HPDE6-E6E7 (cell line): ENCODE measurements at regions not wholly inside any gene's neighbourhood (a gene's known extent, or its start where the extent isn't known, plus 50 kb on each side); places are given as distances from the start of the nearest gene placed in this dataset.
"Not testable (repeated sequence)": the region's sequence is repeated elsewhere in the genome, so short reads cannot be mapped to it uniquely, and the experiment has no call there.

Experiments
- DNase-seq: peaks from one replicate; pipeline ENCODE4 v3.0.0; 2011; ENCODE audit warnings: missing footprints; ENCODE audit errors: extremely low spot score

- no peak for DNase-seq
These were observed 106.3 kb upstream of the LY86 start for GRCh38 chr6:6482256-6482655.

DNA sequence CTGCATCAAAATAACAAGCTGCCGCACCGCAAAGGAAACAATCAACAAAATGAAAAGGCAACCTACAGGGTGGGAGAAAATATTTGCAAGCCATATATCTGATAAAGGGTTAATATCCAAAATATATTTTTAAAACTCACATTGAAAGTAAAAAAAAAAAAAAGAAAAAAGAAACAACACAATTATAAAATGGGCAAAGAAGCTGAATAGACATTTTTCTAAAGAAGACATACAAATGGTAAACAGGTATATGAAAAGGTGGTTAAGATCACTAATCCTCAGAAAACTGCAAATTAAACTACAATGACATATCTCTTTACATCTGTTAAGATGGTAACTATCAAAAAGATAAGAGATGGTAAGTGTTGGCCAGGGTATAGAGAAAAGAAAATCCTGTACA lies 105.4 kb upstream of the LY86 start:
- DNase-seq: no peak

- DNase-seq: no peak
These were observed 104.8 kb upstream of the LY86 start for GRCh38 chr6:6483733-6484132.

DNA sequence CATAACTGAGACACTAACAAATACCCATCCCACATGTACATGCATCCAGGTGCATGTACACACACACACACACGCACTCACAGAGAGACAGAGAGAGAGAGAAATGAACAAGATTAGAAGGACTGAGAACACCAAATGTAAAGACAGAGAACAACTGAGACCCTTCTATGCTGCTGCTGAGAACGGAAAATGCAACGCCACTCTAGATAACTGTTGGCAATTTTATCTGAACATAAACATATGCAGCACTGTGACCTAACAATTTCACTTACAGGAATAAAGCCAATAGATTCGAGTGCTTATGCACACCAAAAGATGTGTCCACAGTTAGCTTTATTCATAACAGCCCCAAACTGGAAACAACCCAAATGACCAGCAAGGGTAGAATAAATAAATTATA lies 103.8 kb upstream of the LY86 start:
- DNase-seq: no peak

DNA sequence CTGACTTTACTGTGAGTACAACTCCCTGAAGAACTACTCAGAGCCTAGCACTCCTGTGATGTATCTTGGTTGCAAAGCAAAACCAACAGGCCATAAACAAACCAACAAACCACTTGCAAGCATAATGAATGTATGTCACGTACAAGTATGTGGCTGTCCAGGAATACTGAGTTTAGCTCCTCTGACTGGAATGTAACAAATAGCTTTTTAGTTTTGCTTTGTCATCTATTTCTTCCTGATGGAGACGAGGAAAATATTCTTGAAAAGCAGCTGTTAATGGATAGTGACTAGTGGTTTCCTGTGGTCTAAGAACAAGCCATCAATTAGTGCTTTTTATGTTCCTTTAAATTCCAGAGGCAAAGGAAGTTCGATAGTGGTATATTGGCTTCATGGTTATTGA lies 101.9 kb upstream of the LY86 start:
- DNase-seq: no peak

DNA sequence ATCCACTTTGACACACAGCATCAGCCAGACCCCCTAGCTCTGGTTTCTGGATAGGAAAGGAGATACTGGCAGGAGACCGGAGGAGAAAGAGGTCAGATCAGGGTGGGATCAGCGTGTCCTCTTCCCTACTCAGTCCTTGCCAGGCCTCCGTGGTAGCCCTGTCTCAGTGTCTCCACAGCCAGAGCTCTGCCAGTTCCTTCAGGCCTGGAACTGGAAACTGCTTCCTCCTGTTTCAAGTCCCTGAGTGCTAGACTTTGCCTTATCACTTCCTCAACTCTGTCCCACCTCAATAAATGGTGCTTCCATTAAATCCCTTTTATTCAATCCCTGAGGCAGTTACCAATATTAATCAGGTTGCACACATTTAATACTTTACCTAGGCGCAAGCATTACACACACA lies 96.8 kb upstream of the LY86 start:
- DNase-seq: no peak

DNA sequence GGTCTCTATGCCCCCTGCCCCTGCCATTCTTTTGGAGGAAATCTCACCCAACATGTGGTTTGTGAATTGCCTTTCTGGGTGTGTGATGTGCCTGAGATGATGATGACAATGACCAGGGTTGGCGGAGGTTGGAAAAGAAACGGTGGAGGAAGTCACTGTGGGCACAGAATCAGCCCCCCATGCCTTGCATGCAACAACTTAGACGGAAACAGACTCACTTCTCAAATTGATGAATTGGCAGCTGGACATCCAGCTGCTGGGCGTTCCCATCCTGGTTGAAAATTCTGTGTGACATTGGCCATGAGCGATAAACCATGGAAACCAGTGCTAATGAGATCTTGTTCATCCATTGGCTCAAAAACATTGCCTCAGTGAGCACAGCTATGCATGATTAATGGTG lies 95.8 kb upstream of the LY86 start:
- no peak for DNase-seq

DNA sequence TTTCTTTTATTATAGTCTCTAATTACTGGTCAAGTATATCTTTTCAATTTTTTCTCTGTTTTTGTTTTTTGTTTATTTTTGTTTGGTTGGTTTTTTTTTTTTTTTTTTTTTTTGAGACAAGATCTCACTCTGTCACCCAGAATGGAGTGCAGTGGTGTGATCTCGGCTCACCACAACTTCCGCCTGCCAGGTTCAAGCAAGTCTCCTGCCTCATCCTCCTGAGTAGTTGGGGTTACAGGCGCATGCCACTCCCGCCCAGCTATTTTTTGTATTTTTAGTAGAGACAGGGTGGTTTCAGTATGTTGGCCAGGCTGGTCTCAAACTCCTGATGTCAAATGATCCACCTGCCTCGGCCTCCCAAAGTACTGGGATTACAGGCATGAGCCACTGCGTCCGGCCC lies 94.4 kb upstream of the LY86 start:
- DNase-seq: not testable (repeated sequence)

GRCh38 chr6:6494677-6495076 lies 93.8 kb upstream of the LY86 start:
- DNase-seq: peak; percentile 38

GRCh38 chr6:6495851-6496250 lies 92.7 kb upstream of the LY86 start:
- no peak for DNase-seq

DNA sequence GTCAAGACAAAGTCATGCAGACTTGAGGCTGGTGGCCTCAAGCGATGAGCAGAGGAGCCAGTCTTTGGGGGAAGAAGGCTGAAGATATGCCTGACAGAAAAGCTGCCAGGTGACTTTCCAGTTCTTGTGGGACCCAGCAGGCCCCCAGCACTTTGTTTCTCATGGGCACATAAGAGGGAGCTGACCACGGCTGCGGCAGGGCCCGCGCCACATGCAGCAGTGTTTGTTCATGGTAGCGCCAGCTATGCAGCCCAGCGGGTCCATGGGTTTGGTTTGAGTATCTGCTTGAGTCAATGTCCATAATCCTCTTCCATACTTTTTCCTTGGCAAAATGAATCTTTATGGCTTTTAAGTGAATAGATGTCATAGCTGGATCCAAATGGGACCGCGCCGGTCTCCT lies 91.0 kb upstream of the LY86 start:
- no peak for DNase-seq

GRCh38 chr6:6497976-6498375 lies 90.5 kb upstream of the LY86 start:
- DNase-seq: no peak

DNA sequence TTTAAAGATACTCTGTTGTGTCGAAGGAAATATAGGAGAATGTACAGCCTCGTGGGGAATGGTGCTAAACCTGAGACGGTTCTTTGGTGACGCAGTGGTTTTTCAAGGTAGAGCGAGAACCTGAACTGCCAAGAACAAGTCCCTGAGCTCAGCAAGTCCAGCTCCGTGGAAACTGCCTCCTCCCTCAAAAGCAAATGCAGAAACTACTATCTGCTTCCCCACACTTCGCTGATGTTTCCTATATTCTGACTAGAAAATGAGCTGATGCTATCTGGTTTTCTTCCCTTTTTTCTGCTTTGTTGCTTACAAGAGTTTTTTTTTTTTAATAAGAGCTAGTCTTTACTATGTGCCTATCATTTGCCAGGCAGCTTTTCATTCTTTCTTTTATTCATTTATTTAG lies 85.3 kb upstream of the LY86 start:
- no peak for DNase-seq

DNA sequence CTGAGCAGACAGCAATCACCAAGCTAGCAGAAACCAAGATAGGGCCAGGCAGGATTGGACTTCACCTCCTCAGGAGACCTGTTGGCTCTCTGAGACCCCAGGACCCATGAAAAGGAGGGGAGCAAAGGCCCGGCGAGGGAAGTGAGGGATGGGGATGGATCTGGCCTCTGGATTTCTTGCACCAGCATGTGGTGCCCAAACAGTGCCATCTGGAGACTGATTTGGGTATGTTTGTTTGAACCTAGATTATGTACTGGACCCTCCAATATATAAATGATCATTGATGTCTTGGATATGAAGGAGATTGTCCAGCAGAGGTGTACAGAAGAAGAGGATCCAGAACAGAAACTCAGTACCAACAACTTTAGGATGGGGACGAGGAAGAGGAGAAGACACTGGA lies 83.4 kb upstream of the LY86 start:
- DNase-seq: no peak

DNA sequence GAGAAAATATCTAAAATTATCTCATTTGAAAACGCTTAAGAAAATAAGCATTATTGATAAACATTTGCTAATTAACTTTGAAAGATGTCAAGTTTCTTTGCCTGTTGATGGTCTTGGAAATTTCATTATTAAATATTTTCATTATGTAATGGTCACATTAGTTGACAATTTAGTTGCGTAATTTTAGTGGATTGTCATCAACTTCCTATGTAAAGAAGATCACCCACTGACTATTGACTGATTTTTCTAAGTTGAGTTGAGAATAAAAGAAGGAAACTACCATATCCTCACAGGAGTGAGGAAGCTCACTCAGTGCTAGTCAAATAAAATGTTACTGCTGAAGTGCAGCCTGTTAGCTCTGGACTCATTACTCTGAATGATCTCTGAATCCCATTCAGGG lies 79.9 kb upstream of the LY86 start:
- no peak for DNase-seq

DNA sequence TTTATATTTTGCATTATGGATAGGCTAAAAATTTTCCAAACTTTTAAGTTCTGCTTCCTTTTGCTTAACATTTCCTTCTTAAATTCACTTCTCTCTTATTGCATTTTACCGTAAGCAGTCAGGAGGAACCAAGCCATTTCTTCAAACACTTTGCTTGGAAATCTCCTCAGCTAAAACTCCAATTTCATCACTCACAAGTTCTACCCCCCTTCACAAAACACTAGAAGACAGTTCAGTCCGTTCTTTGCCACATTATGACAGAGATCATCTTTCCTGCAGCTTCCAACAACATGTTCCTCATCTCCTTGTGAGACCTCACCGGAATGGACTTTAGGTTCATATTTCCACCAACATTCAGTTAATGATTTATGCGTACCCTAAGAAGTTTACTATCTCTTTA lies 79.2 kb upstream of the LY86 start:
- DNase-seq: no peak

DNA sequence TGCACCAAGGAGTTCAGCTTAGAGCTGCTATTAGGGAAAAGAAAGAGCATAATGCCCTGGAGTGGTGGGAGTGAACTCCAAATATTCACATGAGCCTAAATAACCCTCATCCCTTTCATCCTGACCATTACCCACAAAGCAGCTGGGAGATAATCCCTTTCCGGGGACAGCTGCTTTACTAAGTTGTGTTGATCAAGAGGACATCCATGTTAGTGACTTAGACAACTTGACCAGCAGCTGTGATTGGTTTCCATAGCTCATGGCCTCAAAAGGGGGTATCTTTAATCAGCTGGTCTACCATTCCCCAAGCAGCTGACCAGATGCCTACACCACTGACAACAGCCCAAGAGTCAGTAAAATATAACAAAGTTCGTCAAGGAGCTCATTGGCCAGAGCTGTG lies 75.8 kb upstream of the LY86 start:
- DNase-seq: no peak

DNA sequence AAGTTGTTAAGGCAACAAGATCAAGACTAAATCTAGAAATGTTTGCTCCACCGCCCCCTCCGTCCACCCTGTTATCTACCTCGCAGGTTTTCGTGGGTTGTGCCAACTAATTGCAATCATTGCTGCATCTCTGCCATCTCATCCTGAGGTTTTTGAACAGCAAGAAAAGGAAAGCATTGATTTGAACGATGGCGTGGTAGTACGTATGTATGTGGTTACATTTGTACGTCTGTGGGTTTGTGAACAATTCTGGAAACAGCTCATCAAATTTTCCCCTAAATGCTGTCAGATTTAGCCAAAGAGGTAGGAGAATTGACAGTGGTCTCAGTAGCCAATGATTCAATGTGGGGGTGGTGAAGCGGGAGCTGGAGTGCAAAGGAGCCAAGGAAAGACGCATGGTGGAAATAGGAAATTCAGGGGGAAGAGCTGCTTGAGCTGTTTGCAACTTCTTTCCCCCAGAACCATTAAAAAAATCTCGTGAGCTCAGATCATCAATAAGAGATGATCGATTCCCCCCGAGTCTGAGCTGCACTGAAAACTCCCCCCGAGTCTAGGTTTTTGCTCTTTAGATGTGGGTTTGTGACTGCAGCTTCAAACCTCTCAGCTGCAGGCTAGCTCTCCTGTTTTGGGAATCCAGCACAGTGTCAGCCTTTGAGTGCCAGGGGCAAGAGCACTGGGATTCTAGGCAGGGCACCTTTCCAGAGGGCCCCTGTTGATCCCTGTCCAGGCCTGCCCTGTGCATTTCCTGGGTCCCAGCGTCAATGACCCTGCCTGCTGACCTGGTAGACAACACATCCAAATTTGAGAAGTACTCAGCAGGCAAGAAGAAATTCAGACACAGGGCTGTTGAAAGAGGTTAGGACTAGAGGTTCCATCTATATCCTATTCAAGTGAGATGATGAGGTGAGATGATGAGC lies 72.6 kb upstream of the LY86 start:
- no peak for DNase-seq

GRCh38 chr6:6516666-6517458 lies 71.7 kb upstream of the LY86 start:
- no peak for DNase-seq

DNA sequence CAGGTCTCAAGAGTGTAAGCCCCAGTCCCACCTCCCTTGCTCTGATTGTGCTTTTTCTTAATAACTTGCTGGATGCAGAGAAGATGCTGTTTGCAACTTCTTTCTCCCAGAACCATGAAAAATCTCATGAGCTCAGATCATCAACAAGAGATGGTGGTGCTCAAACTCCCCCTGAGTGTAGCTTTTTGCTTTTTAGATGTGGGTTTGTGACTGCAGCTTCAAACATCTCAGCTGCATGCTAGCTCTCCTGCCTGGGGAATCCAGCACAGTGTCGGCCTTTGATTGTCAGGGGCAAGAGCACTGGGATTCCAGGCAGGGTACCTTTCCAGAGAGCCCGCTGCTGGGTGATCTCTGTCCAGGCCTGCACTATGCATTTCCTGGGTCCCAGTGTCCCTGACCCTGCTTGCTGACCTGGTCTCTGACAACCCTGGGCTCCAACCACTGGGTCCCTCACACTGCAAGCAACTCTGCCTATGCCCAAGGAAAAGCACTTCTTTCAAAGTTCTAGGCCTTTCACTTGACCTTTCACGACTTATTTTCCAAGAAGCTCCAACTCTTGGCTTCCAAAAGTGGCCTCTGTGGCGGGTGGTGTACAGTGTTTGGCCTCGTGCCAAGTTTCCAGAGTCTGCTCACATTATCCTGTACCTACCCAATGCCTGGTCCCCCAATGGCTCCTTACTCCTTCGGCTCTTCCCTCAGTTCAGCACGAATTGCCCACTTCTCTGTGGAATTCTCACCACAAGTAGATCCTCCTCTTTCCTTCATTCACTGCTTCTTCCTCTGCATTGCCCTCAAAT lies 69.7 kb upstream of the LY86 start:
- no peak for DNase-seq

GRCh38 chr6:6521961-6522482 lies 66.5 kb upstream of the LY86 start:
- DNase-seq: no peak

DNA sequence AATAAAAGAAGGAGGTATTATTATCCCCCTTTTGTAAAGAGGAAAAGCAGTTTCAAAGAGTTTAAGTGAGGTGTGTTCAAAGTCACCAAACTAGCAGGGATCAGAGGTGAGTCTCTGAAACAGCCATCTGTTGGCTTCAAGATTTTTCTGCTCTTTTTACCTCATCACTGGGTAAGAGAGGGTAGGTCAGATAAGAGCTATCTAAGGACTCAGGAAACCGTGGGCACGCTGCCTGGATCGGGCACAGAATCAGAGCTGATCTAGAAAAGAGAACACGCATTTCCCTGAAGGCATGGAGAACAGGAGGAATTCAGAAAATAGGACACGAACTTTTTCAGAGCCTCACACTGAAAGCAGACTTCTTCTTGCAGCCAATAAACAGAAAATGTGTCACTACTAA lies 65.8 kb upstream of the LY86 start:
- no peak for DNase-seq
